ENCODE measurements at regions not wholly inside any gene's neighbourhood (a gene's known extent, or its start where the extent isn't known, plus 50 kb on each side); places are given as distances from the start of the nearest gene placed in this dataset.

DNA sequence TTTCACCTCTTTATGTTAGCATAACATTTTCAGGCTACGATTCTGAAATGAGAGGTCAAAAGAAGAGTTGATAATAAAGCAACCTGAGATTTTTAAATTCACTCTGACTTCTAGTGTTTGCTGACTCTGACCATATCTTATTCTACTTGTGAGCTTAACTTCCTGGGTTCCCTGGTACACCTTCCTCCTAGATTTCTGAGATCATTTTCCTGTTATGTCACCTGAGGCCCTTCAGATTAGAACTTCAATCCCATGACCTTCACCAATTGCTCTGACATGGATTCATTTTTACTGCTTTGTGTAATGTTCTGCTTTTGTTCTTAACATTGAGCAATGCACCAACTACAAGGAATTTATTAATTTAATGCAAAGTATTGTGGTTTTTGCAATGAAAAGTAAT lies 542.9 kb upstream of the FLRT2 start:
- TF ChIP-seq POLR2A (IDR thresholded peaks at IDR 0.05; ENCODE audit: low read depth, low read length), result no peak
- TF ChIP-seq TAF1 (IDR thresholded peaks at IDR 0.05; ENCODE audit: low read depth, low read length), result no peak
- TF ChIP-seq POLR2AphosphoS5 (IDR thresholded peaks at IDR 0.05; ENCODE audit: low read depth, low read length), result no peak
- TF ChIP-seq SPI1 (IDR thresholded peaks at IDR 0.05; ENCODE audit: low read depth, low read length), result no peak
- no peak for TF ChIP-seq PAX5 (IDR thresholded peaks at IDR 0.05; ENCODE audit: insufficient read depth, low read length, severe bottlenecking)
- TF ChIP-seq POU2F2 (IDR thresholded peaks at IDR 0.05; ENCODE audit: low read depth, low read length), result no peak

Measured in GM12891 (cell line).